ENCODE measurements at regions not wholly inside any gene's neighbourhood (a gene's known extent, or its start where the extent isn't known, plus 50 kb on each side); places are given as distances from the start of the nearest gene placed in this dataset.

DNA sequence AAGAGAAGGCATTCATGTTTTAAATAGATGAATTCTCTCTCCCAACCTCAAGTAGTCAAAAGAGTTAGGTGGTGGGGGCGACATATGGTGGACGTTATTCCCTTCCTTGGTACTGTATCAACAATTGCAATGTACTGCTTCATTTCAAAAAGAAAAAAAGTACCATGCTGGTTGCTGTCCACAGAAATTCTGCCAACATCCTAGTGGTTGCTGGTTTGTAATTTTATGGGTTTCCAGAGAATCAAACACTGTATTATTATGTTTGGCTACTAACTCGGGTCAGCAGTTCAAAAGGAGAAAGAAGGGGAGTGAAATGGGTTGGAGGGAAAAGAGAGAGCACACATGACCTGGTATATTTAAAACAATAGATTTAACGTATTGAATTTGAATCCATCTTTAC is 61.1 kb upstream of the KCNJ16 start:
- no peak overlapping the region for H3K4me3 ChIP-seq
- TF ChIP-seq, protein P1, sequence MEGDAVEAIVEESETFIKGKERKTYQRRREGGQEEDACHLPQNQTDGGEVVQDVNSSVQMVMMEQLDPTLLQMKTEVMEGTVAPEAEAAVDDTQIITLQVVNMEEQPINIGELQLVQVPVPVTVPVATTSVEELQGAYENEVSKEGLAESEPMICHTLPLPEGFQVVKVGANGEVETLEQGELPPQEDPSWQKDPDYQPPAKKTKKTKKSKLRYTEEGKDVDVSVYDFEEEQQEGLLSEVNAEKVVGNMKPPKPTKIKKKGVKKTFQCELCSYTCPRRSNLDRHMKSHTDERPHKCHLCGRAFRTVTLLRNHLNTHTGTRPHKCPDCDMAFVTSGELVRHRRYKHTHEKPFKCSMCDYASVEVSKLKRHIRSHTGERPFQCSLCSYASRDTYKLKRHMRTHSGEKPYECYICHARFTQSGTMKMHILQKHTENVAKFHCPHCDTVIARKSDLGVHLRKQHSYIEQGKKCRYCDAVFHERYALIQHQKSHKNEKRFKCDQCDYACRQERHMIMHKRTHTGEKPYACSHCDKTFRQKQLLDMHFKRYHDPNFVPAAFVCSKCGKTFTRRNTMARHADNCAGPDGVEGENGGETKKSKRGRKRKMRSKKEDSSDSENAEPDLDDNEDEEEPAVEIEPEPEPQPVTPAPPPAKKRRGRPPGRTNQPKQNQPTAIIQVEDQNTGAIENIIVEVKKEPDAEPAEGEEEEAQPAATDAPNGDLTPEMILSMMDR (IDR thresholded peaks at IDR 0.05), result no peak
- no peak for DNase-seq (ENCODE audit: low spot score)
- no peaks in the 10 kb centered on the region for H3K27me3 ChIP-seq (replicated peaks; ENCODE audit: insufficient read depth)
- H3K27ac ChIP-seq, result no peak overlapping the region
- H3K4me1 ChIP-seq (ENCODE audit: control insufficient read depth in 1 of 2, low read depth in 2 of 2), result no peaks in the 10 kb centered on the region
- H3K9me3 ChIP-seq, result no peaks in the 10 kb centered on the region
- no peak for ATAC-seq (ENCODE audit: insufficient number of reproducible peaks, low FRiP score, low read depth)
- H3K36me3 ChIP-seq, result no peaks in the 10 kb centered on the region

DNA sequence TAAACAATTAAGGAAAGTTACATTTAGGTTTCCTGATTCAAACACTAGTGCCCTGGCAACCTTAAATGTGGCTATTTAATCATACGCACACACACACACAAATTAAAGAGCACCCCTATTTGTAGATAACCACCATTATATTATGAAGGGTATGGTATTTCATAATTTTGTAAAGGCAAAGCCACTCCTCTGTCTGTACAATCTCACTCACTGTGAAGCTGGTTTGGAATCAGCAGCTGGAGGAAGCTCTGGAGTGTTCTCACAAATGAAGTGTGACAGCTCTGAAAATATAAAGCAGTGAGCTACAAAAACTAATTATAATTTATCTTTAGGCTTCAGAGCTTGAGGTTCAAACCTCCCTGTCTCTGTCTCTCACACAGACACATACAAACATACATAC is 57.9 kb upstream of the KCNJ16 start:
- no peak overlapping the region for H3K4me3 ChIP-seq
- TF ChIP-seq, protein P1 (IDR thresholded peaks at IDR 0.05), result no peak
- H3K27me3 ChIP-seq (replicated peaks; ENCODE audit: insufficient read depth), result no peaks in the 10 kb centered on the region
- peaks cover 6 to 12% of the 10 kb centered on the region in 2 donors for H3K4me1 ChIP-seq (ENCODE audit: control insufficient read depth in 1 of 2, low read depth in 2 of 2)
- ATAC-seq (ENCODE audit: insufficient number of reproducible peaks, low FRiP score, low read depth) (no peak), DNase-seq (ENCODE audit: low spot score) (no peak)
- no peaks in the 10 kb centered on the region for H3K9me3 ChIP-seq
- no peak overlapping the region for H3K27ac ChIP-seq
- no peaks in the 10 kb centered on the region for H3K36me3 ChIP-seq

DNA sequence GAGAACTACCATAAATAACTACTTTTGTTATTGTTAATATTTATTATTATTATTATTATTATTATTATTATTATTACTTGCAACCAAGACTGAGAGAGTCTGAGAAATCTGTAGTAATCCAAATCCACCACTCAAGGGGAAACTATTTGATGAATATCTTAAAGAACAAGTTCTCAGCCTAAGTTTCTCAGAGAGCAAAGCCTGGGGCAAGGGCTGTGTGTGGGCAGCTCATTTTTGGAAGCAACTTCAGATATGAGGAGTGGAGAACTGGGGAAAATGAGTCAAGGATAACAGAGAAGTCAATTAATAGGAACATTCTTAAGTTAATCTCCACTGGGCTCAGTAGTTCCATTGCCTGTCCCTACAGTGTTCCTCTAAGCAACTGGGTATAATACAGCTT is 57.1 kb upstream of the KCNJ16 start:
- ATAC-seq (ENCODE audit: insufficient number of reproducible peaks, low FRiP score, low read depth) (no peak), DNase-seq (ENCODE audit: low spot score) (no peak)
- peaks cover 6 to 19% of the 10 kb centered on the region in 2 donors for H3K4me1 ChIP-seq (ENCODE audit: control insufficient read depth in 1 of 2, low read depth in 2 of 2)
- TF ChIP-seq, protein P1 (IDR thresholded peaks at IDR 0.05), result no peak
- no peak overlapping the region for H3K4me3 ChIP-seq
- no peaks in the 10 kb centered on the region for H3K36me3 ChIP-seq
- H3K27ac ChIP-seq, result no peak overlapping the region
- no peaks in the 10 kb centered on the region for H3K9me3 ChIP-seq
- H3K27me3 ChIP-seq (replicated peaks; ENCODE audit: insufficient read depth), result no peaks in the 10 kb centered on the region

DNA sequence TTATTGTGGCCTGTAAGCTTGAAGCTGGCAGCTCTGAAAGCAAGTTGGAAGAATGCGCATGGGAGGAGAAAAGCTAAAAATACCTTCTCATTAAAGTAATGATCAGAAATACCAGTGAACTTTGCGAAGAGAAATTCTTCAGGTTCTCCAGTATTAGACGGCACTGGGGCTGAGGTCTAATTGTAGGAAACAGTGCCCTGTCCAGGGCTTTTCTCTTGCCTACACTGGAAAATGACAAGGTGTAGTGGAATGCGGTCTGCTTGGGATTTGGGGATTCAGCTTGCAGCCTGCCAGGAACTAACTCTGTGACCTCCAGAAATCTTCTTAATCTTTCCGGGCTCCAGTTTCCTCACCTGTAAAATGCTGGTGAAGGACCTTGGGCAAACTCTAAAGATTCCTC is 53.3 kb upstream of the KCNJ16 start:
- no peaks in the 10 kb centered on the region for H3K27me3 ChIP-seq (replicated peaks; ENCODE audit: insufficient read depth)
- no peaks in the 10 kb centered on the region for H3K9me3 ChIP-seq
- H3K4me3 ChIP-seq, result peak overlapping the region; percentile 24
- DNase-seq (ENCODE audit: low spot score) (no peak), ATAC-seq (ENCODE audit: insufficient number of reproducible peaks, low FRiP score, low read depth) (no peak)
- H3K27ac ChIP-seq, result peak overlapping the region; percentile 37 to 55
- peaks cover 6 to 19% of the 10 kb centered on the region in 2 donors for H3K4me1 ChIP-seq (ENCODE audit: control insufficient read depth in 1 of 2, low read depth in 2 of 2)
- H3K36me3 ChIP-seq, result no peaks in the 10 kb centered on the region
- TF ChIP-seq, protein P1 (IDR thresholded peaks at IDR 0.05), result no peak

DNA sequence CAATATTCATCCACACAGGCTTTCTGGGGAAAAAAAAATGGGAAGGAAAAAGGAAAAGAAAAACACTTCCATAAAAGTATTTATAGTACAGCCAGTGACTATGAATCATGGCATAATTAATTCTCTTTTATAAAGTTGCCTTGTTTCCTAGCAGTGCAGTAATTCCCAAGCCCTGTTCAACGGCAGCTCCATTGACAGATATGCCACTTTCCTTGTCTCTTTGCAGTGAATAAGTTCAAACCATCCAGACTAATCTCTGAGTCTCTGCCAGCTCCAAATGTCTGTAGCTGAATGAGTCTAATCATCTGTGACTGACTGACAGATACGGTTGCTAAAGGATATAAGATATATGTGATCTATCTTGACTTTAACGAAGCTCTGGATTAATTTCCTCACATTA is 52.9 kb upstream of the KCNJ16 start:
- Histone ChIP-seq H3K4me1 (ENCODE audit: control insufficient read depth in 1 of 2, low read depth in 2 of 2) (peaks cover 6 to 19% of the 10 kb centered on the region in 2 donors), H3K9me3 (no peaks in the 10 kb centered on the region), H3K27ac (peak overlapping the region; percentile 37 to 55), H3K27me3 (replicated peaks; ENCODE audit: insufficient read depth) (no peaks in the 10 kb centered on the region), H3K4me3 (peak overlapping the region; percentile 24), H3K36me3 (no peaks in the 10 kb centered on the region)
- DNase-seq (ENCODE audit: low spot score), result no peak
- ATAC-seq (ENCODE audit: insufficient number of reproducible peaks, low FRiP score, low read depth), result no peak
- TF ChIP-seq, protein P1 (IDR thresholded peaks at IDR 0.05), result no peak

Measured in thoracic aorta (tissue), 2 donors.